WI38 (cell line): ENCODE measurements at regions not wholly inside any gene's neighbourhood (a gene's known extent, or its start where the extent isn't known, plus 50 kb on each side); places are given as distances from the start of the nearest gene placed in this dataset.

Experiments used
- H3K4me3 ChIP-seq: 2 replicates; pipeline ENCODE4 v1.5.1; 2011; ENCODE audit warnings: low read depth, mild to moderate bottlenecking, control low read depth, low read length
- TF ChIP-seq, protein P1 (sequence below): IDR thresholded peaks from 2 replicates; pipeline ENCODE4 v1.5.1; 2012; ENCODE audit warnings: low read depth, mild to moderate bottlenecking, control low read depth, low read length

DNA sequence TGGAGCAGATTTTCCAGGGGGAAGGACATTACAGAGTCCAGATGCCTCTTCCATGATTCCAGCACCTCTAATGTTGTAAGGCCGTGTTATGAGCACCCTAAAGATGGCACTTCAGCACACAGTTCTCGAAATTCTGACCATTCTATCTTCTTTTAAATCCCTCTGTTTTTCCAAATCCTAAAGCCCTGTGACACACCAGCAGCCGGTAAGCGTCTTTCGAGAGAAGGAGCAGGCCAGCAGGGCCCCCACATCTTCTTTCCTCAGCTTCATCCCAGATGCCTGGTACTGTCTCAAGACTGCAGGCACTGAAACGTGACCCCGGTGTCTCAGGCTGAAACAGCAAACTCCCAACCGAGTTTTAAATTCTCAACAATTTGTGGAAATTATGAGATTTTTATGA lies 211.6 kb upstream of the FOXQ1 start:
- TF ChIP-seq, protein P1, sequence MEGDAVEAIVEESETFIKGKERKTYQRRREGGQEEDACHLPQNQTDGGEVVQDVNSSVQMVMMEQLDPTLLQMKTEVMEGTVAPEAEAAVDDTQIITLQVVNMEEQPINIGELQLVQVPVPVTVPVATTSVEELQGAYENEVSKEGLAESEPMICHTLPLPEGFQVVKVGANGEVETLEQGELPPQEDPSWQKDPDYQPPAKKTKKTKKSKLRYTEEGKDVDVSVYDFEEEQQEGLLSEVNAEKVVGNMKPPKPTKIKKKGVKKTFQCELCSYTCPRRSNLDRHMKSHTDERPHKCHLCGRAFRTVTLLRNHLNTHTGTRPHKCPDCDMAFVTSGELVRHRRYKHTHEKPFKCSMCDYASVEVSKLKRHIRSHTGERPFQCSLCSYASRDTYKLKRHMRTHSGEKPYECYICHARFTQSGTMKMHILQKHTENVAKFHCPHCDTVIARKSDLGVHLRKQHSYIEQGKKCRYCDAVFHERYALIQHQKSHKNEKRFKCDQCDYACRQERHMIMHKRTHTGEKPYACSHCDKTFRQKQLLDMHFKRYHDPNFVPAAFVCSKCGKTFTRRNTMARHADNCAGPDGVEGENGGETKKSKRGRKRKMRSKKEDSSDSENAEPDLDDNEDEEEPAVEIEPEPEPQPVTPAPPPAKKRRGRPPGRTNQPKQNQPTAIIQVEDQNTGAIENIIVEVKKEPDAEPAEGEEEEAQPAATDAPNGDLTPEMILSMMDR, result no peak
- H3K4me3 ChIP-seq, result no peak overlapping the region

DNA sequence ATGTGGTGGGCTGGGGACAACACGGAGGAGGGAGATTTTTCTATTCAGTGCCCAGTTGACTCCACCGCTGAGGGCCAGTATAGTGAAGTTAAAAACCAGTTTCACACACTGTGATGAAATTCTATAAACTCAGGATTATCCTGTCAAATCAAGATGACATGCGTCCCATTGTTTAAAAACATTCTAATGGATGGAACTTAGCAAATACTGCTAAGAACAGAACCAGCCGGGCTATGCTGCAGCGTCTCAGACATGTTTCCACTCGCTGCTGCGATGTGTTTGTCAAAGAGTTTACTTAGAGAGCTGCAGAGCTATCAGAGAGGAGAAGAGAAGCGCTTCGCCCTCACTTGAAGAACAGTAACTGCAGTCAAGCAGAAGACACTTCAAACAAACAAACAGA lies 212.6 kb upstream of the FOXQ1 start:
- TF ChIP-seq, protein P1, result no peak
- H3K4me3 ChIP-seq, result no peak overlapping the region

- no peak overlapping the region for H3K4me3 ChIP-seq
- TF ChIP-seq, protein P1, result no peak
Measured at GRCh38 chr6:1096967-1097765, 214.7 kb upstream of the FOXQ1 start.

DNA sequence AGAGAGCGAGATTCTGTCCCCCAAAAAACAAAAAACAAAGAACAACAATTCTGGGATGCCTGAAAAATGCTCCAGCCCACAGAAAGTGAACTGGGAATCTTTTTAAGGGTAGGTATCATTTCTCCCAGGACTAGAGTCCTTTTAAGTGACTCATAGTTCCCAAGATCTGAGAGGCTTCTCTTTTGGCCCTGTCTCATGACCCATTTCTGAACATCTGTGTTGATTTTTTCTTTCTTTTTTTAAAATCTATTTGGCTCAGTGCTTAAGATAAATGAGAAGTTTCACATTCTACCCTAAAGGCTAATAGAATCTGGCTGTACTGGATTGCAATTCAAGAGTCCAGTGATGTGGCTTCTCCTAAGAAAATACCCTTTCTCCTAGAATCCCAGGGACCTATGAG lies 217.6 kb upstream of the FOXQ1 start:
- H3K4me3 ChIP-seq, result no peak overlapping the region
- TF ChIP-seq, protein P1, result no peak

DNA sequence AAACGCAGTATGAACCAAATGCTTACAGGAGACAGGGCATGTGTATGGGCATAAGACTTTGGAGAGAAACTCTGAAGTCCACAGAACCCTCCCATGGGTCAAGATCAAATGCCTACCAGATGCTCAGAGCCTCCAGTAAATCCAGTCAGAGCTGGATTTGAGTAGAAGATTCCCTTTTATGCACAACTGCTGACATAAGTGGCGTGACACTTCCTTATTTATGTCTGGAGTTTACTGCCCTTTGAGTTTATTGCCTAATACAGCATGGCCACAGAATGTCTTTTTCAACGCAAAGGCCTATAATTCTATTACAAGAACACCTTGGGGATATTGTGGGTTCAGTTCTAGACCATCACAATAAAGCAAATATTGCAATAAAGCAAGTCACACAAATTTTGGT lies 220.0 kb upstream of the FOXQ1 start:
- TF ChIP-seq, protein P1, result no peak
- H3K4me3 ChIP-seq, result no peak overlapping the region

GRCh38 chr6:1089859-1090258 lies 222.0 kb upstream of the FOXQ1 start:
- H3K4me3 ChIP-seq, result no peak overlapping the region
- TF ChIP-seq, protein P1, result no peak

DNA sequence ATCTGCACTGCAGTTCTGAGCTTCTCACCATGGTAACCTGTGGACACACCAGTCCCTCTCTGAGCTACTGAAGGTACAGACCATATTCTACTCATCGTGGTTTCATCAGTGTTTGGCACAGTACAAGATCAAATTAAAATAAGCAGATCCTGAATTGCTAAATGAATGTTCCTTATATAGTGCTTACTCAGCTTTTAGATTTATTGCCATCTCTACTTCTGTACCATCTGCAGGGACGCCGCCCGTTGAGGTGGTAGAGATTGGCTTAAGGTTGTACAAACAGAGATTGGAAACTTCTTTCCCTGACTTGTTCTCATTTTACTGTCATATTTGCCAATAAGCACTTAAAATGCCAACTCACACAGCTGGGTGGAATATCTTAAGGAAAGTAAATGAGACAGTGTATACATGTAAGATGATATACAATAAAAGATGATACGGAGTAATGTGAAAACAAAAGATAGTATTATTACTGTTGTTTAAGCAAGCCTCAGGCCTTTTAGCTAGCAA lies 223.4 kb upstream of the FOXQ1 start:
- TF ChIP-seq, protein P1, result no peak
- no peak overlapping the region for H3K4me3 ChIP-seq
